ENCODE measurements at regions not wholly inside any gene's neighbourhood (a gene's known extent, or its start where the extent isn't known, plus 50 kb on each side); places are given as distances from the start of the nearest gene placed in this dataset.

DNA sequence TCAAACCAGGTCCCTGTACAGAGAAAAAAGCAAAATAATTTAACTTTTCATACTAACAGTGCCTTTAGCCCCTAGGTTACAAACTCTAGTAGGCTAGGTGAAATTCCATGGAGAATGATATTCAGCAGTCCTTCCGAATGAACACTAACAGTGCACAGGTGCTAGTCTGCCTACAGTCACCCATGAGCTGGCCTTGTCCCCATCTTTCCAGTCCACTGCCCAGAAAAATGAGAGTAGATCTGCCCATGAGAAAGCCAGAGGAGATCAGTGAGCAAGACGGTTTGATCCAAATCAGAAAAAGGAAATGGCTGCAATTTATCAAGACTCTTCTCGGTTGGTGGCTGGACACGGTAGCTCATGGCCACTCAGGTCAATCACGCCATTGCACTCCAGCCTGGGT lies 524.9 kb downstream of the FGF9 start:
- no peaks in the 10 kb centered on the region for H3K27me3 ChIP-seq (replicated peaks in 1 of 4; ENCODE audit: control extremely low read depth in 1 of 4, control insufficient read depth in 3 of 4, insufficient read depth in 4 of 4, low read length in 3 of 4)
- H3K79me2 ChIP-seq (ENCODE audit: control insufficient read depth, insufficient read depth, low read length), result no peaks in the 10 kb centered on the region
- H3K4me3 ChIP-seq (ENCODE audit: control extremely low read depth in 1 of 5, extremely low read depth in 1 of 5, insufficient read depth in 1 of 5, low read depth in 2 of 5, low read length in 4 of 5), result no peak overlapping the region
- TF ChIP-seq, protein P1, sequence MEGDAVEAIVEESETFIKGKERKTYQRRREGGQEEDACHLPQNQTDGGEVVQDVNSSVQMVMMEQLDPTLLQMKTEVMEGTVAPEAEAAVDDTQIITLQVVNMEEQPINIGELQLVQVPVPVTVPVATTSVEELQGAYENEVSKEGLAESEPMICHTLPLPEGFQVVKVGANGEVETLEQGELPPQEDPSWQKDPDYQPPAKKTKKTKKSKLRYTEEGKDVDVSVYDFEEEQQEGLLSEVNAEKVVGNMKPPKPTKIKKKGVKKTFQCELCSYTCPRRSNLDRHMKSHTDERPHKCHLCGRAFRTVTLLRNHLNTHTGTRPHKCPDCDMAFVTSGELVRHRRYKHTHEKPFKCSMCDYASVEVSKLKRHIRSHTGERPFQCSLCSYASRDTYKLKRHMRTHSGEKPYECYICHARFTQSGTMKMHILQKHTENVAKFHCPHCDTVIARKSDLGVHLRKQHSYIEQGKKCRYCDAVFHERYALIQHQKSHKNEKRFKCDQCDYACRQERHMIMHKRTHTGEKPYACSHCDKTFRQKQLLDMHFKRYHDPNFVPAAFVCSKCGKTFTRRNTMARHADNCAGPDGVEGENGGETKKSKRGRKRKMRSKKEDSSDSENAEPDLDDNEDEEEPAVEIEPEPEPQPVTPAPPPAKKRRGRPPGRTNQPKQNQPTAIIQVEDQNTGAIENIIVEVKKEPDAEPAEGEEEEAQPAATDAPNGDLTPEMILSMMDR (IDR thresholded peaks at IDR 0.05), result no peak
- TF ChIP-seq EZH2 (IDR thresholded peaks at IDR 0.05; ENCODE audit: borderline replicate concordance, insufficient read depth, low read depth, low read length, poor library complexity, severe bottlenecking), result no peak
- no peaks in the 10 kb centered on the region for H3K27me3 Mint-ChIP-seq
- WGBS (ENCODE audit: insufficient coverage), result 100% methylated on average over 2 of the region's 5 CpGs
- no peak overlapping the region for H2AFZ ChIP-seq (ENCODE audit: insufficient read depth, low read depth, low read length, poor library complexity, severe bottlenecking)
- ChIA-PET POLR2A (no interaction called here), CTCF (no interaction called here)
- ATAC-seq (ENCODE audit: low read depth) (no peak), DNase-seq (no peak)
- intact Hi-C loops (cut with micrococcal nuclease), result no loop called here
- H3K27ac Mint-ChIP-seq, result no peak overlapping the region
- peaks cover 6% of the 10 kb centered on the region for H3K4me1 Mint-ChIP-seq
- no peaks in the 10 kb centered on the region for H4K20me1 ChIP-seq (ENCODE audit: control insufficient read depth, insufficient read depth, low read length, poor library complexity, severe bottlenecking)
- H3K36me3 ChIP-seq (replicated peaks in 1 of 2; ENCODE audit: control extremely low read depth in 1 of 2, control insufficient read depth in 1 of 2, extremely low read depth in 1 of 2, insufficient read depth in 2 of 2, low read length in 1 of 2), result no peaks in the 10 kb centered on the region
- H3K9me3 Mint-ChIP-seq (ENCODE audit: insufficient read depth), result no peaks in the 10 kb centered on the region
- H3K4me1 ChIP-seq (ENCODE audit: control insufficient read depth in 2 of 2, insufficient read depth in 2 of 2, low read length in 2 of 2), result no peaks in the 10 kb centered on the region
- H3K27ac ChIP-seq (ENCODE audit: low read length in 2 of 2), result no peak overlapping the region
- H3K4me3 Mint-ChIP-seq, result no peak overlapping the region
- H3K9ac ChIP-seq (ENCODE audit: low read length), result no peak overlapping the region
- no peaks in the 10 kb centered on the region for H3K9me3 ChIP-seq (ENCODE audit: control extremely low read depth in 1 of 3, control insufficient read depth in 2 of 3, insufficient read depth in 1 of 3, low read length in 2 of 3)
- H3K4me2 ChIP-seq (replicated peaks; ENCODE audit: low read depth, low read length, poor library complexity, severe bottlenecking), result no peak overlapping the region

DNA sequence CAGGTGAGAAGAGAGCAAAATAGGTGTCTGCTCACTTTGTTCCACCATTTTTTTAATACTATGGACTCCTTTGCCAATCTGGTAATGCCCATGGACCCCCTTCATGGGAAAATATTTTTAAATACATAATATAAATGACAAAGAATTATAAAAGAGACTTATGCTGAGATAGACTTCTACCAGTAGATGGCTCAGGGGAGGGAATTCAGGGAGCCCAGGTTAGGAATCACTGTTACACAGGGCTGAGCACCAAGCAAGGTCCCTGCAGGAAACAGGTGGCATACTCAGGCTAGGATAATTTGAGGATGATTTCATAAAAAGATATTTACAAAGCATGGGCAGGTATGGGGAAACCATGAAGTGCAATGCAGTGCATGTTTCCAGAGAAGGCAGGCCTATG lies 525.9 kb downstream of the FGF9 start:
- Histone ChIP-seq H3K9me3 (ENCODE audit: control extremely low read depth in 1 of 3, control insufficient read depth in 2 of 3, insufficient read depth in 1 of 3, low read length in 2 of 3) (no peaks in the 10 kb centered on the region), H2AFZ (ENCODE audit: insufficient read depth, low read depth, low read length, poor library complexity, severe bottlenecking) (no peak overlapping the region), H3K4me3 (ENCODE audit: control extremely low read depth in 1 of 5, extremely low read depth in 1 of 5, insufficient read depth in 1 of 5, low read depth in 2 of 5, low read length in 4 of 5) (no peak overlapping the region), H4K20me1 (ENCODE audit: control insufficient read depth, insufficient read depth, low read length, poor library complexity, severe bottlenecking) (no peaks in the 10 kb centered on the region), H3K27me3 (replicated peaks in 1 of 4; ENCODE audit: control extremely low read depth in 1 of 4, control insufficient read depth in 3 of 4, insufficient read depth in 4 of 4, low read length in 3 of 4) (no peaks in the 10 kb centered on the region), H3K36me3 (replicated peaks in 1 of 2; ENCODE audit: control extremely low read depth in 1 of 2, control insufficient read depth in 1 of 2, extremely low read depth in 1 of 2, insufficient read depth in 2 of 2, low read length in 1 of 2) (no peaks in the 10 kb centered on the region), H3K9ac (ENCODE audit: low read length) (no peak overlapping the region), H3K4me2 (replicated peaks; ENCODE audit: low read depth, low read length, poor library complexity, severe bottlenecking) (no peak overlapping the region), H3K79me2 (ENCODE audit: control insufficient read depth, insufficient read depth, low read length) (no peaks in the 10 kb centered on the region), H3K27ac (ENCODE audit: low read length in 2 of 2) (no peak overlapping the region), H3K4me1 (ENCODE audit: control insufficient read depth in 2 of 2, insufficient read depth in 2 of 2, low read length in 2 of 2) (no peaks in the 10 kb centered on the region)
- no peaks in the 10 kb centered on the region for H3K27me3 Mint-ChIP-seq
- ATAC-seq (ENCODE audit: low read depth) (no peak), DNase-seq (no peak)
- peaks cover 9% of the 10 kb centered on the region for H3K4me1 Mint-ChIP-seq
- ChIA-PET CTCF (no interaction called here), POLR2A (no interaction called here)
- no peaks in the 10 kb centered on the region for H3K9me3 Mint-ChIP-seq (ENCODE audit: insufficient read depth)
- intact Hi-C loops (cut with micrococcal nuclease), result no loop called here
- H3K4me3 Mint-ChIP-seq, result no peak overlapping the region
- H3K27ac Mint-ChIP-seq, result no peak overlapping the region
- TF ChIP-seq, protein P1 (IDR thresholded peaks at IDR 0.05), result no peak
- TF ChIP-seq EZH2 (IDR thresholded peaks at IDR 0.05; ENCODE audit: borderline replicate concordance, insufficient read depth, low read depth, low read length, poor library complexity, severe bottlenecking), result no peak

Data from B cell (primary cell).